ENCODE measurements at regions not wholly inside any gene's neighbourhood (a gene's known extent, or its start where the extent isn't known, plus 50 kb on each side); places are given as distances from the start of the nearest gene placed in this dataset.
"Not testable (repeated sequence)": the region's sequence is repeated elsewhere in the genome, so short reads cannot be mapped to it uniquely, and the experiment has no call there.

DNA sequence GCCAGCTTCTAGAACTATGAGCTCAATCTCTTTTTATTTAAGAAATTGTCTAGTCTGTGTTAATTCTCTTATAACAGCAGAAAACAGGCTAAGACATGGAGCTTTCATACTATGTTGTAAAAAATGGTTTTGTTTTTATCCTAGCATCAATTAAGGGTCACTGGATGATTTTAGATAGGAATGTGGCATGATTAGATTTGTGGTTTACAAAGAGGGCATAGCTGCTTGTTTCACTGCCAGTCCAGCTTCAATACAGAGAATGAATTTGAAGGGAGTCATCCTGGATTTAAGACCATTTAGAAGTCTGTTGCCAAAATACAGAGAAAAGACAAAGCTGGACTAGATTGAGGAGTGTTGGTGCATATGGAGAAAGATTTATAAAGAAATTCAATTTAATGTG, 532.6 kb upstream of the CCDC54 start:
- DNase-seq: no peak
- no peak overlapping the region for H3K27ac ChIP-seq
- no peaks in the 10 kb centered on the region for H3K27me3 ChIP-seq (ENCODE audit: insufficient read depth, low read depth, severe bottlenecking)
- H3K9me3 ChIP-seq (ENCODE audit: severe bottlenecking): no peaks in the 10 kb centered on the region
- TF ChIP-seq, protein P1, sequence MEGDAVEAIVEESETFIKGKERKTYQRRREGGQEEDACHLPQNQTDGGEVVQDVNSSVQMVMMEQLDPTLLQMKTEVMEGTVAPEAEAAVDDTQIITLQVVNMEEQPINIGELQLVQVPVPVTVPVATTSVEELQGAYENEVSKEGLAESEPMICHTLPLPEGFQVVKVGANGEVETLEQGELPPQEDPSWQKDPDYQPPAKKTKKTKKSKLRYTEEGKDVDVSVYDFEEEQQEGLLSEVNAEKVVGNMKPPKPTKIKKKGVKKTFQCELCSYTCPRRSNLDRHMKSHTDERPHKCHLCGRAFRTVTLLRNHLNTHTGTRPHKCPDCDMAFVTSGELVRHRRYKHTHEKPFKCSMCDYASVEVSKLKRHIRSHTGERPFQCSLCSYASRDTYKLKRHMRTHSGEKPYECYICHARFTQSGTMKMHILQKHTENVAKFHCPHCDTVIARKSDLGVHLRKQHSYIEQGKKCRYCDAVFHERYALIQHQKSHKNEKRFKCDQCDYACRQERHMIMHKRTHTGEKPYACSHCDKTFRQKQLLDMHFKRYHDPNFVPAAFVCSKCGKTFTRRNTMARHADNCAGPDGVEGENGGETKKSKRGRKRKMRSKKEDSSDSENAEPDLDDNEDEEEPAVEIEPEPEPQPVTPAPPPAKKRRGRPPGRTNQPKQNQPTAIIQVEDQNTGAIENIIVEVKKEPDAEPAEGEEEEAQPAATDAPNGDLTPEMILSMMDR (IDR thresholded peaks at IDR 0.05; ENCODE audit: low read depth, low read length): no peak
- no peak overlapping the region for H3K4me3 ChIP-seq (ENCODE audit: low read depth, low read length)
- no peaks in the 10 kb centered on the region for H3K36me3 ChIP-seq

DNA sequence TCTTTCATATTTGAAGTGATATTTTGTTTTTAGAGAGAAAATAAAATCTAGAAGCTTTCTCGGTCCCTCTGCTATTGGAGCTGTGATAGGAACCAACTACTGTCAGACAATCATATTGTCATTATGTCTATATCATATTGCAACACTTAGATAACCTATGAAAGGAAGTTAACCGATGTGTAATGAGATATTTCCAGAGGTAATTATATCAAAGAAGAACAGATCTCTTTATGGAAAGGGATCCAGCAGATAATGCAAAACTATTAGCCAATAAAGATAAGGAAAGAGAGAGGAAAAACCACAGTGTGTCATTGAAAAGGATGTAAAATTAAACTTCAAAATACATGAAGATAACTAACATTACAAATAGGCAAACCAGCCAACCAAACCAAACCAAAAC, 529.1 kb upstream of the CCDC54 start:
- Histone ChIP-seq H3K9me3 (ENCODE audit: severe bottlenecking) (no peaks in the 10 kb centered on the region), H3K27ac (no peak overlapping the region), H3K4me3 (ENCODE audit: low read depth, low read length) (no peak overlapping the region), H3K36me3 (no peaks in the 10 kb centered on the region), H3K27me3 (ENCODE audit: insufficient read depth, low read depth, severe bottlenecking) (no peaks in the 10 kb centered on the region)
- TF ChIP-seq, protein P1 (IDR thresholded peaks at IDR 0.05; ENCODE audit: low read depth, low read length): no peak
- no peak for DNase-seq

GRCh38 chr3:106850437-106850836, 526.8 kb upstream of the CCDC54 start:
- no peaks in the 10 kb centered on the region for H3K36me3 ChIP-seq
- H3K4me3 ChIP-seq (ENCODE audit: low read depth, low read length): no peak overlapping the region
- H3K27ac ChIP-seq: no peak overlapping the region
- no peaks in the 10 kb centered on the region for H3K9me3 ChIP-seq (ENCODE audit: severe bottlenecking)
- DNase-seq: no peak
- H3K27me3 ChIP-seq (ENCODE audit: insufficient read depth, low read depth, severe bottlenecking): no peaks in the 10 kb centered on the region
- TF ChIP-seq, protein P1 (IDR thresholded peaks at IDR 0.05; ENCODE audit: low read depth, low read length): no peak

DNA sequence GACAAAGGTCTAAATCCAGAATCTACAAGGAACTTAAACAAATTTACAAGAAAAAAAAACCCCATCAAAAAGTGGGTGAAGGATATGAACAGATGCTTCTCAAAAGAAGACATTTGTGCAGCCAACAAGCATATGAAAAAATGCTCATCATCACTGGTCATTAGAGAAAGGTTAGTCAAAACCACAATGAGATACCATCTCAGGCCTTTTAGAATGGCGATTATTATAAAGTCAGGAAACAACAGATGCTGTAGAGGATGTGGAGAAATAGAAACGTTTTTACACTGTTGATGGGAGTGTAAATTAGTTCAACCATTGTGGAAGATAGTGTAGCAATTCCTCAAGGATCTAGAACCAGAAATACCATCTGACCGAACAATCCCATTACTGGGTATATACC, 518.9 kb upstream of the CCDC54 start:
- H3K27me3 ChIP-seq (ENCODE audit: insufficient read depth, low read depth, severe bottlenecking); H3K36me3 ChIP-seq; H3K27ac ChIP-seq; DNase-seq; H3K9me3 ChIP-seq (ENCODE audit: severe bottlenecking); H3K4me3 ChIP-seq (ENCODE audit: low read depth, low read length): not testable (repeated sequence)

- no peak for DNase-seq
- TF ChIP-seq, protein P1 (IDR thresholded peaks at IDR 0.05; ENCODE audit: low read depth, low read length): no peak
- no peaks in the 10 kb centered on the region for H3K36me3 ChIP-seq
- H3K4me3 ChIP-seq (ENCODE audit: low read depth, low read length): no peak overlapping the region
- H3K27me3 ChIP-seq (ENCODE audit: insufficient read depth, low read depth, severe bottlenecking): no peaks in the 10 kb centered on the region
- H3K9me3 ChIP-seq (ENCODE audit: severe bottlenecking): no peaks in the 10 kb centered on the region
- H3K27ac ChIP-seq: no peak overlapping the region
Observed at GRCh38 chr3:106860182-106860581, 517.1 kb upstream of the CCDC54 start.

GRCh38 chr3:106862067-106862466, 515.2 kb upstream of the CCDC54 start:
- no peak overlapping the region for H3K4me3 ChIP-seq (ENCODE audit: low read depth, low read length)
- H3K27me3 ChIP-seq (ENCODE audit: insufficient read depth, low read depth, severe bottlenecking): no peaks in the 10 kb centered on the region
- no peak overlapping the region for H3K27ac ChIP-seq
- TF ChIP-seq, protein P1 (IDR thresholded peaks at IDR 0.05; ENCODE audit: low read depth, low read length): no peak
- no peaks in the 10 kb centered on the region for H3K36me3 ChIP-seq
- H3K9me3 ChIP-seq (ENCODE audit: severe bottlenecking): no peaks in the 10 kb centered on the region
- no peak for DNase-seq
